HFFc6 (cell line): ENCODE measurements at regions not wholly inside any gene's neighbourhood (a gene's known extent, or its start where the extent isn't known, plus 50 kb on each side); places are given as distances from the start of the nearest gene placed in this dataset.

Source experiments
- DNase-seq: peaks from one replicate; pipeline ENCODE4 v3.0.0-alpha.2; 2018
- H3K27ac Mint-ChIP-seq: 2 replicates; pipeline ENCODE4 v1.8.0; 2020; ENCODE audit warnings: mild to moderate bottlenecking, mixed read lengths
- H3K27me3 Mint-ChIP-seq: 2 replicates; pipeline ENCODE4 v1.8.0; 2021; ENCODE audit warnings: mild to moderate bottlenecking, moderate library complexity, mixed read lengths; ENCODE audit not compliant: insufficient read depth
- H3K36me3 Mint-ChIP-seq: 2 replicates; pipeline ENCODE4 v1.8.0; 2021; ENCODE audit warnings: low read depth, mixed read lengths
- H3K4me1 Mint-ChIP-seq: 2 replicates; pipeline ENCODE4 v1.8.0; 2020; ENCODE audit warnings: low read depth, mixed read lengths
- H3K4me3 Mint-ChIP-seq: 2 replicates; pipeline ENCODE4 v1.8.0; 2020; ENCODE audit warnings: mild to moderate bottlenecking, moderate library complexity, mixed read lengths
- H3K9me3 Mint-ChIP-seq: 2 replicates; pipeline ENCODE4 v1.8.0; 2020; ENCODE audit warnings: mild to moderate bottlenecking, mixed read lengths
- TF ChIP-seq, protein P1 (sequence below): fragments of 200-600 bp; sonication (generic); IDR thresholded peaks from 2 replicates; pipeline ENCODE4 v1.5.0; 2021; ENCODE audit warnings: antibody characterized with exemption, mild to moderate bottlenecking

DNA sequence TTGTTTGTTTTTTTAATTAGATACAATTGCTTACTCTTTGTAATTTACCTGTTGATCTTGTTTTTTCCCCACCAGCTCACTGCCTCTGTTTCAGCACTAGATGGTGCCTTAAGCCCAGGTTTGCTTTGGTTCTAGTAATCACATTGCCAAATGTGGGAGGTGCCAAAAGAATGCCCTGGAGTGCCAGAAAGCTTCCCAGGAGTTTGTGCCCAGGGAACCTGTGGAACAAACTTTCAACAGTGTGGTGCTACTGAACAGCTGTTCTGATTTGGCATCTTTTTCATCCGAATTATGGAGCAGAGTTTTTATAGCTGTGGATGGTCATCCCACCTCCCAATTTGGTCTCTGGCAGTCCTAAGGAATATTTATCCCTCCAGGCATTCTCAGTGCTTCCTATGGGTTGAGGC is 1000.7 kb downstream of the STIM2 start:
- no peaks in the 10 kb centered on the region for H3K9me3 Mint-ChIP-seq
- peaks cover 52% of the 10 kb centered on the region for H3K4me1 Mint-ChIP-seq
- H3K4me3 Mint-ChIP-seq = peak overlapping the region; percentile 59
- DNase-seq = peak; percentile 87
- peak overlapping the region; percentile 73 for H3K27ac Mint-ChIP-seq
- TF ChIP-seq, protein P1, sequence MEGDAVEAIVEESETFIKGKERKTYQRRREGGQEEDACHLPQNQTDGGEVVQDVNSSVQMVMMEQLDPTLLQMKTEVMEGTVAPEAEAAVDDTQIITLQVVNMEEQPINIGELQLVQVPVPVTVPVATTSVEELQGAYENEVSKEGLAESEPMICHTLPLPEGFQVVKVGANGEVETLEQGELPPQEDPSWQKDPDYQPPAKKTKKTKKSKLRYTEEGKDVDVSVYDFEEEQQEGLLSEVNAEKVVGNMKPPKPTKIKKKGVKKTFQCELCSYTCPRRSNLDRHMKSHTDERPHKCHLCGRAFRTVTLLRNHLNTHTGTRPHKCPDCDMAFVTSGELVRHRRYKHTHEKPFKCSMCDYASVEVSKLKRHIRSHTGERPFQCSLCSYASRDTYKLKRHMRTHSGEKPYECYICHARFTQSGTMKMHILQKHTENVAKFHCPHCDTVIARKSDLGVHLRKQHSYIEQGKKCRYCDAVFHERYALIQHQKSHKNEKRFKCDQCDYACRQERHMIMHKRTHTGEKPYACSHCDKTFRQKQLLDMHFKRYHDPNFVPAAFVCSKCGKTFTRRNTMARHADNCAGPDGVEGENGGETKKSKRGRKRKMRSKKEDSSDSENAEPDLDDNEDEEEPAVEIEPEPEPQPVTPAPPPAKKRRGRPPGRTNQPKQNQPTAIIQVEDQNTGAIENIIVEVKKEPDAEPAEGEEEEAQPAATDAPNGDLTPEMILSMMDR = peak; percentile 87
- peaks cover 10% of the 10 kb centered on the region; the same call in 1 of the 2 replicates for H3K36me3 Mint-ChIP-seq
- H3K27me3 Mint-ChIP-seq = no peaks in the 10 kb centered on the region

DNA sequence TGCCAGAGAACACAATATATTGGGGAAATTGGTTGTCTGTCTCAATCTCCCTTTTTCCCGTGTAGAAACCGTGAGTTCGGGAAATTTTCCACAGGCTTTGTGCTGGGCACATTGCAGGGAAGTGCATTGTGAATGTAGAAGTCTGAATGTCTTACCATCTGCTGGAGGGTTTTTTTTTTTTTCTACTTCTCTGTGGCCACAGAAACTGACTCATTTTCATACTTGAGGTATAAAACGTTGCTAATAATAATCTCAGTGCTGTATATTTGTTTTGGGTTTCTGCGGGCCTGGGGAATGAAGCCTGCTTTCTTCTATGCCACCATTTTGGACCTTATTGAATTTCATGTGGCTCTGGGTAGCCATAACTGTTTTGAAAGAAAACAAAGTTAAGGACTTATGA is 1001.2 kb downstream of the STIM2 start:
- H3K4me3 Mint-ChIP-seq = peak overlapping the region; percentile 59
- H3K36me3 Mint-ChIP-seq = peaks cover 10% of the 10 kb centered on the region; the same call in 1 of the 2 replicates
- TF ChIP-seq, protein P1 = no peak
- peak overlapping the region; percentile 73 for H3K27ac Mint-ChIP-seq
- DNase-seq = peak; percentile 66
- no peaks in the 10 kb centered on the region for H3K27me3 Mint-ChIP-seq
- H3K4me1 Mint-ChIP-seq = peaks cover 56% of the 10 kb centered on the region
- no peaks in the 10 kb centered on the region for H3K9me3 Mint-ChIP-seq

DNA sequence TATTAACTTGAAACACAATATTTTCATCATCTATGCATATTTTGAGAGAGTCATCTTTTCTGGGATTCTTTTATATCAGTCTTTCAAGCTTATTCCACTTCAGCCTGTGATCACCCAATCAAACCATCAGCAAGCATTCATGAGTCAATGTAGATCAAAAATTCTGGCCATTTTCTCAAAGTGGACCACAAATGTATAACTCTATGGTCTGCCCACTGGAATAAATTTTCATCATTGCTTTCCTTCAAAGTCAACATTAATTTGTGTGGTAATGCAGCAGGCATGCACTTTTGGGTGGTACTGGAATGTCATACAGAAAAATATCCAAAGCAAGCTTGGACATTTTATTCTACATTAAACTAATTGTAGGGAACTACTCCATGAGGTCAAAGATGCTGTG is 1013.0 kb downstream of the STIM2 start:
- no peak overlapping the region for H3K27ac Mint-ChIP-seq
- H3K9me3 Mint-ChIP-seq = no peaks in the 10 kb centered on the region
- TF ChIP-seq, protein P1 = no peak
- DNase-seq = no peak
- H3K4me3 Mint-ChIP-seq = no peak overlapping the region
- peaks cover 50% of the 10 kb centered on the region for H3K4me1 Mint-ChIP-seq
- H3K36me3 Mint-ChIP-seq = no peaks in the 10 kb centered on the region
- no peaks in the 10 kb centered on the region for H3K27me3 Mint-ChIP-seq

DNA sequence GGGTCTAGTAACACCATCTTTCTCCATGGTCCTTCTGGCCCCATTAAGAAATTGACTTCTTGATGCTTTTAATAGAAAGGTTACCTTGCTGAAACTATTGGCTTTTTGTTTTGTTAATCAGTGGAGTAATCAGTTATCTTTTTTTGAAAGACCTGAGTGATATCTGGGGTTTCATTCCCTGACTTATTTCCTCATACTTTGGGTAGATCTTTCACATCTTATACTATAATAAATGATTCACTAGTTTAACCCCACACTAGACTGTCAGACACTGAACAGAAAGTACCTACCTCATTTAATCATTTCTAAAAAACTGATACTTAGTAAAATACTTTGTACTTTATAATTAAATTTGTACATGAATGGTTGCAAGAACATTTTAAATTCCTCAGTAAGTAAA is 1021.1 kb downstream of the STIM2 start:
- peaks cover 39% of the 10 kb centered on the region for H3K4me1 Mint-ChIP-seq
- TF ChIP-seq, protein P1 = no peak
- H3K27ac Mint-ChIP-seq = no peak overlapping the region
- no peak for DNase-seq
- no peaks in the 10 kb centered on the region for H3K9me3 Mint-ChIP-seq
- no peak overlapping the region for H3K4me3 Mint-ChIP-seq
- H3K36me3 Mint-ChIP-seq = no peaks in the 10 kb centered on the region
- no peaks in the 10 kb centered on the region for H3K27me3 Mint-ChIP-seq

DNA sequence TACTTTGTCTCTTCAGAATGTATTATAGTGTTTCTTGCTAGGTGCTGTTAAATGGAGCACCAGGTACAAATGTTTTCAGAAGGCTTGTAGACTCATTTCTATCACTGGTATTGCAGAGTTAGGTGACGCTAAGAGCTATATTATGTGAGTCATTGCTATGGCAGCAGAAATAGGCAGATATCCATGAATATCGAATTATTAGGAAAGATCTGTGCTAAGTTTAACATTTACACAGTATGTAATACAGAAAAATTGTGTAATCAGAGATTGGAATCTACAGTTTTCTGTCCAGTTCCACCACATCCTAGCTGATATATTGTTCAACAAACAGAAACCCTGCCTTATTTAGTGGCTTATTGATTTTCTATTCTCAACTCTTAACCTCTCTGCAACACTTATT is 1025.5 kb downstream of the STIM2 start:
- Mint-ChIP-seq H3K4me1 (peaks cover 70% of the 10 kb centered on the region), H3K27ac (peak overlapping the region; percentile 1; the same call in 1 of the 2 replicates), H3K36me3 (no peaks in the 10 kb centered on the region; the same call in 1 of the 2 replicates), H3K9me3 (no peaks in the 10 kb centered on the region), H3K27me3 (no peaks in the 10 kb centered on the region), H3K4me3 (peak overlapping the region; percentile 65; the same call in 1 of the 2 replicates)
- peak; percentile 17 for DNase-seq
- TF ChIP-seq, protein P1 = no peak

DNA sequence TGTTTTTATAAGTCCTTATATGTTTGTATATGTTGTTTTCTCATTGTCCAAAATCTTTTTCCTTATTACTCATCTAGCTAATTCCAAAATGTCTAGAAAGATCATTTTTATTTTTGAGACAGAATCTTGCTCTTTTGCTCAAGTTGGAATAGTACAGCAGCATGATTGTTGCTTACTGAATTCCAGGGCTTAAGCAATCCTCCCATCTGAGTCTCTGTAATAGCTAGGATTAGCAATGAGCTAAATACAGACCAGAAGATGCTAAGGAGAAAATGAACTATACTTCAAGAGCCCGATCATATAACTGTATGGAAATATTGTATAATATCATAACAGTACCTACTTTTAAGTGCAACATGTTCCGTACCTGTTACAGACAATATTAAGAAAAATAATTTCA is 1027.0 kb downstream of the STIM2 start:
- no peak overlapping the region for H3K27ac Mint-ChIP-seq
- no peaks in the 10 kb centered on the region for H3K27me3 Mint-ChIP-seq
- H3K4me3 Mint-ChIP-seq = no peak overlapping the region
- no peak for DNase-seq
- H3K36me3 Mint-ChIP-seq = no peaks in the 10 kb centered on the region; the same call in 1 of the 2 replicates
- peaks cover 62% of the 10 kb centered on the region for H3K4me1 Mint-ChIP-seq
- TF ChIP-seq, protein P1 = no peak
- no peaks in the 10 kb centered on the region for H3K9me3 Mint-ChIP-seq
